ENCODE measurements at regions not wholly inside any gene's neighbourhood (a gene's known extent, or its start where the extent isn't known, plus 50 kb on each side); places are given as distances from the start of the nearest gene placed in this dataset.

DNA sequence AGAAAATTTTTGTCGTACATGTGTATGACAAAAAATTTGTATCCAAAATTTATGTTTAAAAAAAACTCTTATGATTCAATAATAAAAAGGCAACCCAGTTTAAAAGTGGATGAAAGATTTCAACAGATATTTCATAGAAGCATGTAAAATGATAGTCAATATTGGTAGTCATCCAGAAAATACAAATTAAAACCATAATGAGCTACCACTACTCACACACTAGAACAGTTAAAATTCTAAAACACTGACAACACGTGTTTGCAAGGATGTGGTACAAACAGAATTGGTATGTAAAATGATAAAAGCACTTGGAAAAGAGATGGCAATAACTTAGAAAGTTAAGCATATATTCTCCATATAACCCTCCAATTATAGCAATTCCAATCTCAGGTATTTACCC lies 303.0 kb upstream of the NR2F2 start:
- TF ChIP-seq ZNF70 (CRISPR knock-in tag; IDR thresholded peaks at IDR 0.05) (no peak), TOX (CRISPR knock-in tag; IDR thresholded peaks at IDR 0.05; ENCODE audit: borderline replicate concordance) (no peak), BACH2 (CRISPR knock-in tag; IDR thresholded peaks at IDR 0.05; ENCODE audit: borderline replicate concordance) (no peak), RARB (CRISPR knock-in tag; IDR thresholded peaks at IDR 0.05) (no peak), ZNF8 (CRISPR knock-in tag; IDR thresholded peaks at IDR 0.05) (no peak), ARNTL (CRISPR knock-in tag; IDR thresholded peaks at IDR 0.05; ENCODE audit: borderline replicate concordance, low read depth) (no peak)
- TF ChIP-seq, protein P1, sequence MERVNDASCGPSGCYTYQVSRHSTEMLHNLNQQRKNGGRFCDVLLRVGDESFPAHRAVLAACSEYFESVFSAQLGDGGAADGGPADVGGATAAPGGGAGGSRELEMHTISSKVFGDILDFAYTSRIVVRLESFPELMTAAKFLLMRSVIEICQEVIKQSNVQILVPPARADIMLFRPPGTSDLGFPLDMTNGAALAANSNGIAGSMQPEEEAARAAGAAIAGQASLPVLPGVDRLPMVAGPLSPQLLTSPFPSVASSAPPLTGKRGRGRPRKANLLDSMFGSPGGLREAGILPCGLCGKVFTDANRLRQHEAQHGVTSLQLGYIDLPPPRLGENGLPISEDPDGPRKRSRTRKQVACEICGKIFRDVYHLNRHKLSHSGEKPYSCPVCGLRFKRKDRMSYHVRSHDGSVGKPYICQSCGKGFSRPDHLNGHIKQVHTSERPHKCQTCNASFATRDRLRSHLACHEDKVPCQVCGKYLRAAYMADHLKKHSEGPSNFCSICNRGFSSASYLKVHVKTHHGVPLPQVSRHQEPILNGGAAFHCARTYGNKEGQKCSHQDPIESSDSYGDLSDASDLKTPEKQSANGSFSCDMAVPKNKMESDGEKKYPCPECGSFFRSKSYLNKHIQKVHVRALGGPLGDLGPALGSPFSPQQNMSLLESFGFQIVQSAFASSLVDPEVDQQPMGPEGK (CRISPR knock-in tag; IDR thresholded peaks at IDR 0.05; ENCODE audit: borderline replicate concordance), result no peak
- TF ChIP-seq, protein P2, sequence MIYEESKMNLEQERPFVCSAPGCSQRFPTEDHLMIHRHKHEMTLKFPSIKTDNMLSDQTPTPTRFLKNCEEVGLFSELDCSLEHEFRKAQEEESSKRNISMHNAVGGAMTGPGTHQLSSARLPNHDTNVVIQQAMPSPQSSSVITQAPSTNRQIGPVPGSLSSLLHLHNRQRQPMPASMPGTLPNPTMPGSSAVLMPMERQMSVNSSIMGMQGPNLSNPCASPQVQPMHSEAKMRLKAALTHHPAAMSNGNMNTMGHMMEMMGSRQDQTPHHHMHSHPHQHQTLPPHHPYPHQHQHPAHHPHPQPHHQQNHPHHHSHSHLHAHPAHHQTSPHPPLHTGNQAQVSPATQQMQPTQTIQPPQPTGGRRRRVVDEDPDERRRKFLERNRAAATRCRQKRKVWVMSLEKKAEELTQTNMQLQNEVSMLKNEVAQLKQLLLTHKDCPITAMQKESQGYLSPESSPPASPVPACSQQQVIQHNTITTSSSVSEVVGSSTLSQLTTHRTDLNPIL (CRISPR knock-in tag; IDR thresholded peaks at IDR 0.05; ENCODE audit: low read depth), result no peak
- TF ChIP-seq, protein P3, sequence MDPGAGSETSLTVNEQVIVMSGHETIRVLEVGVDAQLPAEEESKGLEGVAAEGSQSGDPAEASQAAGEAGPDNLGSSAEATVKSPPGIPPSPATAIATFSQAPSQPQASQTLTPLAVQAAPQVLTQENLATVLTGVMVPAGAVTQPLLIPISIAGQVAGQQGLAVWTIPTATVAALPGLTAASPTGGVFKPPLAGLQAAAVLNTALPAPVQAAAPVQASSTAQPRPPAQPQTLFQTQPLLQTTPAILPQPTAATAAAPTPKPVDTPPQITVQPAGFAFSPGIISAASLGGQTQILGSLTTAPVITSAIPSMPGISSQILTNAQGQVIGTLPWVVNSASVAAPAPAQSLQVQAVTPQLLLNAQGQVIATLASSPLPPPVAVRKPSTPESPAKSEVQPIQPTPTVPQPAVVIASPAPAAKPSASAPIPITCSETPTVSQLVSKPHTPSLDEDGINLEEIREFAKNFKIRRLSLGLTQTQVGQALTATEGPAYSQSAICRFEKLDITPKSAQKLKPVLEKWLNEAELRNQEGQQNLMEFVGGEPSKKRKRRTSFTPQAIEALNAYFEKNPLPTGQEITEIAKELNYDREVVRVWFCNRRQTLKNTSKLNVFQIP (CRISPR knock-in tag; IDR thresholded peaks at IDR 0.05; ENCODE audit: borderline replicate concordance, low read depth), result no peak
- TF ChIP-seq, protein P4, sequence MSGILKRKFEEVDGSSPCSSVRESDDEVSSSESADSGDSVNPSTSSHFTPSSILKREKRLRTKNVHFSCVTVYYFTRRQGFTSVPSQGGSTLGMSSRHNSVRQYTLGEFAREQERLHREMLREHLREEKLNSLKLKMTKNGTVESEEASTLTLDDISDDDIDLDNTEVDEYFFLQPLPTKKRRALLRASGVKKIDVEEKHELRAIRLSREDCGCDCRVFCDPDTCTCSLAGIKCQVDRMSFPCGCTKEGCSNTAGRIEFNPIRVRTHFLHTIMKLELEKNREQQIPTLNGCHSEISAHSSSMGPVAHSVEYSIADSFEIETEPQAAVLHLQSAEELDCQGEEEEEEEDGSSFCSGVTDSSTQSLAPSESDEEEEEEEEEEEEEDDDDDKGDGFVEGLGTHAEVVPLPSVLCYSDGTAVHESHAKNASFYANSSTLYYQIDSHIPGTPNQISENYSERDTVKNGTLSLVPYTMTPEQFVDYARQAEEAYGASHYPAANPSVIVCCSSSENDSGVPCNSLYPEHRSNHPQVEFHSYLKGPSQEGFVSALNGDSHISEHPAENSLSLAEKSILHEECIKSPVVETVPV (CRISPR knock-in tag; IDR thresholded peaks at IDR 0.05), result no peak

All from SK-N-SH treated with all-trans-retinoic acid at 6 μM for 48 hours (cell line).